NCI-H1417 treated with DMSO at 0.1 percent for 48 hours (cell line): ENCODE measurements at regions not wholly inside any gene's neighbourhood (a gene's known extent, or its start where the extent isn't known, plus 50 kb on each side); places are given as distances from the start of the nearest gene placed in this dataset.

ENCODE experiments used
- DNase-seq: peaks from one replicate; lab custom pipeline; 2025; lab: John Stamatoyannopoulos, UW

- DNase-seq: no peak
Measured at GRCh38 chr2:9738535-9739496, 104.5 kb upstream of the TAF1B start.

GRCh38 chr2:9739531-9739964, 103.7 kb upstream of the TAF1B start:
- DNase-seq: no peak

- DNase-seq: no peak
Measured at GRCh38 chr2:9740382-9741073, 102.7 kb upstream of the TAF1B start.

- no peak for DNase-seq
Measured at GRCh38 chr2:9741110-9741509, 102.2 kb upstream of the TAF1B start.

GRCh38 chr2:9742601-9743000, 100.7 kb upstream of the TAF1B start:
- no peak for DNase-seq

- no peak for DNase-seq
Measured at GRCh38 chr2:9744256-9745004, 98.8 kb upstream of the TAF1B start.

GRCh38 chr2:9745153-9745899, 97.9 kb upstream of the TAF1B start:
- no peak for DNase-seq

GRCh38 chr2:9747396-9747795, 95.9 kb upstream of the TAF1B start:
- no peak for DNase-seq

GRCh38 chr2:9748577-9748976, 94.7 kb upstream of the TAF1B start:
- no peak for DNase-seq

- no peak for DNase-seq
Measured at GRCh38 chr2:9749546-9750223, 93.6 kb upstream of the TAF1B start.

- no peak for DNase-seq
Measured at GRCh38 chr2:9750224-9751215, 92.8 kb upstream of the TAF1B start.

GRCh38 chr2:9751831-9752230, 91.4 kb upstream of the TAF1B start:
- DNase-seq: no peak

GRCh38 chr2:9752441-9753275, 90.6 kb upstream of the TAF1B start:
- DNase-seq: no peak

GRCh38 chr2:9753276-9753600, 90.0 kb upstream of the TAF1B start:
- DNase-seq: no peak

GRCh38 chr2:9753665-9754531, 89.4 kb upstream of the TAF1B start:
- no peak for DNase-seq

- DNase-seq: no peak
Measured at GRCh38 chr2:9754532-9754887, 88.8 kb upstream of the TAF1B start.

- DNase-seq: no peak
Measured at GRCh38 chr2:9755008-9755407, 88.3 kb upstream of the TAF1B start.

- DNase-seq: no peak
Measured at GRCh38 chr2:9755638-9756037, 87.6 kb upstream of the TAF1B start.
